Heart left ventricle (tissue), 16 donors: ENCODE measurements at regions not wholly inside any gene's neighbourhood (a gene's known extent, or its start where the extent isn't known, plus 50 kb on each side); places are given as distances from the start of the nearest gene placed in this dataset.

Experiments
- ATAC-seq, 4 donors: fragments of 200-7000 bp; cut with Tn5 transposase; one replicate each; pipeline ENCODE4 v1.9.1; 2020 to 2022; ENCODE audit warnings: moderate library complexity in 4 of 4, mild to moderate bottlenecking in 3 of 4, moderate number of reproducible peaks in 1 of 4
- DNase-seq, 5 donors: peaks; one replicate each; pipeline ENCODE4 v3.0.0-alpha.2; 2020
- H3K27ac ChIP-seq, 12 donors: fragments of 200-600 bp; sonication (generic) in 4 of 12; one replicate each; pipeline versions ENCODE4 v1.5.0 to v1.8.0; 2016 to 2022; ENCODE audit warnings: mild to moderate bottlenecking in 2 of 12
- H3K27me3 ChIP-seq, 9 donors: fragments of 200-600 bp; sonication (generic) in 2 of 9; one replicate each; pipeline versions ENCODE4 v1.5.1 to v1.8.0; 2016 to 2022; ENCODE audit warnings: mild to moderate bottlenecking in 3 of 9
- H3K36me3 ChIP-seq, 9 donors: fragments of 200-600 bp; sonication (generic) in 2 of 9; one replicate each; pipeline versions ENCODE4 v1.5.0 to v1.8.0; 2018 to 2022; ENCODE audit warnings: mild to moderate bottlenecking in 2 of 9
- H3K4me1 ChIP-seq, 12 donors: fragments of 200-600 bp; sonication (generic) in 4 of 12; one replicate each; pipeline versions ENCODE4 v1.5.0 to v1.8.0; 2016 to 2022; ENCODE audit warnings: mild to moderate bottlenecking in 3 of 12
- H3K4me3 ChIP-seq, 12 donors: fragments of 200-600 bp; sonication (generic) in 4 of 12; one replicate each; pipeline versions ENCODE4 v1.5.0 to v1.8.0; 2017 to 2022; ENCODE audit warnings: mild to moderate bottlenecking in 9 of 12, moderate library complexity in 4 of 12
- H3K9me3 ChIP-seq, 12 donors: fragments of 200-600 bp; sonication (generic) in 4 of 12; one replicate each; pipeline versions ENCODE4 v1.5.0 to v1.8.0; 2016 to 2022; ENCODE audit warnings: mild to moderate bottlenecking in 1 of 12
- CTCF ChIP-seq, 12 donors: fragments of 200-600 bp; sonication (generic) in 4 of 12; IDR thresholded peaks; one replicate each; pipeline versions ENCODE4 v1.5.0 to v1.8.0; 2018 to 2022; ENCODE audit warnings: antibody characterized with exemption in 12 of 12, mild to moderate bottlenecking in 5 of 12
- POLR2A ChIP-seq, 2 donors: fragments of 450-650 bp; IDR thresholded peaks; one replicate each; pipeline ENCODE4 v1.6.1; 2017; ENCODE audit warnings: antibody characterized with exemption in 2 of 2, mild to moderate bottlenecking in 2 of 2, moderate library complexity in 2 of 2
- WGBS, 4 donors: extraction: QIAGEN DNeasy Blood & Tissue Kit in 2 of 4; methylation state at CpG; one replicate each; pipeline versions ENCODE4 v1.1.5 to v1.1.7; 2013 to 2018; 5-methylcytosine and 5-hydroxymethylcytosine counted together
- intact Hi-C, 10 donors: fragments of 100-400 bp; cut with DNase I; formaldehyde crosslinking; loops; one replicate each; pipeline versions ENCODE4 v1.11.1 to v1.14.2; 2022
- donor health status: ischemic (EF 13 %, LVEDD 7.1; RV severe dilation, severe dysfunction).
- donor health status: healthy with polysubstance abuse.
- donor health status: DM: no; HTN: yes; CAD: no.
- donor health status: DM: no; HTN: no; CAD: no.
- donor health status: ischemic (EF 25% LVEDD 6.9; RV normal size, moderate dysfunction).
- donor health status: ischemic (EF 25% LVEDD 5.7; RV mildly dilated, moderate dysfunction).
- donor health status: healthy.
- donor health status: DM: yes; HTN: yes; CAD: no.
- donor health status: ischemic (EF 35%, LVEDD 5.7; RV mildly dilated, moderate dysfunction).
- donor health status: nonischemic (EF 11% LVEDD 7.7; RV severe dilation, severe dysfunction).
- donor health status: DM: yes; HTN: yes; CAD: no.
- donor health status: PGD.
- donor health status: ischemic (EF 29% LVEDD 5.4; RV normal size, mild dysfunction).
- donor health status: nonischemic (EF 23%, LVEDD 6.1; RV moderate dilation, normal function).

GRCh38 chr14:54106661-54107377 is 150.2 kb upstream of the BMP4 start:
- Histone ChIP-seq H3K4me3 (no peak overlapping the region), H3K9me3 (no peaks in the 10 kb centered on the region), H3K27me3 (no peaks in the 10 kb centered on the region), H3K4me1 (peaks cover 0 to 25% (median 8%) of the 10 kb centered on the region in 12 donors), H3K36me3 (no peaks in the 10 kb centered on the region), H3K27ac (peak overlapping the region in 4 of 12 donors; percentile 1 to 61 (median 24))
- 48 to 56% (median 52%) methylated on average over 6 of the region's 6 CpGs for WGBS, 4 donors
- TF ChIP-seq CTCF (IDR thresholded peaks at IDR 0.05), result no peak
- no peak for TF ChIP-seq POLR2A (IDR thresholded peaks at IDR 0.05)
- intact Hi-C loops, result no loop called here
- DNase-seq, result no peak
- ATAC-seq, result peak in 1 of 4 donors; percentile 24

GRCh38 chr14:54108481-54109471 is 152.2 kb upstream of the BMP4 start:
- peaks cover 0 to 5% (median 0%) of the 10 kb centered on the region in 12 donors for H3K9me3 ChIP-seq
- no peak overlapping the region for H3K27ac ChIP-seq
- H3K4me3 ChIP-seq, result no peak overlapping the region
- DNase-seq (no peak), ATAC-seq (no peak)
- no peaks in the 10 kb centered on the region for H3K36me3 ChIP-seq
- no peaks in the 10 kb centered on the region for H3K27me3 ChIP-seq
- WGBS, 4 donors, result 28 to 48% (median 33%) methylated on average over 3 of the region's 3 CpGs
- TF ChIP-seq POLR2A (IDR thresholded peaks at IDR 0.05) (no peak), CTCF (IDR thresholded peaks at IDR 0.05) (no peak)
- peaks cover 0 to 25% (median 8%) of the 10 kb centered on the region in 12 donors for H3K4me1 ChIP-seq
- intact Hi-C loops, result no loop called here

DNA sequence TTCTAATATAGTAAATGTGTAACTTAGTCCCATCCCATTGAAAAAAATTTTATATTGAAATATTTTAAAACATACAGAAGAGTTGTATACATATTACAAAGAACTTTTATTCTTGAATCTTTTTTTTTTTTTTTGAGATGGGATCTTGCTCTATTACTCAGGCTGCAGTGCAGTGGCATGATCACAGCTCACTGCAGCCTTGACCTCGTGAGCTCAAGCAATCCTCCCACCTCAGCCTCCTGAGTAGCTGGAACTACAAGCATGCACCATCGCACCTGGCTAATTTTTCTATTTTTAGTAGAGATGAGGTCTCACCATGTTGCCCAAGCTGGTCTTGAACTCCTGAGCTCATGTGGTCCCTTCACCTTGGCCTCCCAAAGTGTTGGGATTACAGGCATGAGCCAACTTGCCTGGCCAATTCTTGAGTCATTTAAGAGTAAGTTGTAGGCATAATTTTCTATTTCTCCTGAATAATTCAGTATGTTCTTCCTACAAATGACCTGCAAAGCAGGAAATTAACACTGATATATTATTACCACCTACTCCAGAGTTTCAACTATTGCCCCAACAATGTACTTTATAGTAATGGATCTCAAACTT is 153.0 kb upstream of the BMP4 start:
- WGBS, 4 donors, result 90 to 96% (median 92%) methylated on average over 2 of the region's 2 CpGs

More for the DNA sequence above, 153.0 kb upstream of the BMP4 start:
- DNase-seq (no peak), ATAC-seq (no peak)
- Histone ChIP-seq H3K4me3 (no peak overlapping the region), H3K9me3 (peaks cover 0 to 6% (median 0%) of the 10 kb centered on the region in 12 donors), H3K4me1 (peaks cover 0 to 25% (median 8%) of the 10 kb centered on the region in 12 donors), H3K27ac (no peak overlapping the region), H3K36me3 (no peaks in the 10 kb centered on the region), H3K27me3 (no peaks in the 10 kb centered on the region)
- intact Hi-C loops, result no loop called here
- TF ChIP-seq POLR2A (IDR thresholded peaks at IDR 0.05), result no peak
- TF ChIP-seq CTCF (IDR thresholded peaks at IDR 0.05), result no peak
